Gastroesophageal sphincter (tissue), 4 donors: ENCODE measurements at regions not wholly inside any gene's neighbourhood (a gene's known extent, or its start where the extent isn't known, plus 50 kb on each side); places are given as distances from the start of the nearest gene placed in this dataset.

Experiments
- ATAC-seq: fragments of 150-250 bp; one replicate; pipeline ENCODE4 v1.9.1; 2016; ENCODE audit warnings: mild to moderate bottlenecking, moderate library complexity
- H3K27ac ChIP-seq, 4 donors: fragments of 200-600 bp; sonication (generic) in 3 of 4; 1 replicate in 3 of 4; 2 replicates in 1 of 4; pipeline ENCODE4 v1.5.1; 2016 to 2019
- H3K27me3 ChIP-seq: fragments of 200-600 bp; sonication (generic); one replicate; pipeline ENCODE4 v1.5.1; 2019
- H3K36me3 ChIP-seq, 2 donors: fragments of 200-600 bp; sonication (generic); one replicate each; pipeline ENCODE4 v1.5.1; 2019; ENCODE audit warnings: control low read depth in 1 of 2
- H3K4me1 ChIP-seq, 3 donors: fragments of 200-600 bp; sonication (generic); 1 replicate in 2 of 3; 2 replicates in 1 of 3; pipeline ENCODE4 v1.5.1; 2016 to 2019; ENCODE audit warnings: control low read depth in 2 of 3
- H3K4me3 ChIP-seq, 2 donors: fragments of 200-600 bp; sonication (generic); one replicate each; pipeline ENCODE4 v1.5.1; 2019; ENCODE audit warnings: mild to moderate bottlenecking in 1 of 2, moderate library complexity in 1 of 2
- H3K9me3 ChIP-seq, 3 donors: fragments of 200-600 bp; sonication (generic); one replicate each; pipeline ENCODE4 v1.5.1; 2017 to 2019; ENCODE audit warnings: control low read depth in 2 of 3
- EP300 ChIP-seq: sonication (generic); formaldehyde crosslinking; IDR thresholded peaks from one replicate; pipeline ENCODE4 v1.6.1; 2017; ENCODE audit warnings: antibody characterized with exemption, mild to moderate bottlenecking
- POLR2A ChIP-seq, 2 donors: fragments of 450-650 bp; IDR thresholded peaks; one replicate each; pipeline ENCODE4 v1.6.1; 2017; ENCODE audit warnings: antibody characterized with exemption in 2 of 2, mild to moderate bottlenecking in 2 of 2, moderate library complexity in 1 of 2
- POLR2AphosphoS5 ChIP-seq: sonication (generic); formaldehyde crosslinking; IDR thresholded peaks from one replicate; pipeline ENCODE4 v1.6.1; 2017; ENCODE audit warnings: antibody characterized with exemption
- WGBS, 2 donors: methylation state at CpG; one replicate each; pipeline ENCODE4 v1.1.5; 2018; ENCODE audit warnings: low coverage in 1 of 2; 5-methylcytosine and 5-hydroxymethylcytosine counted together
- TF ChIP-seq, protein P1 (sequence below), 4 experiments: fragments of 200-600 bp in 2 of 4; fragments of 450-650 bp in 2 of 4; sonication (generic) in 1 of 4; IDR thresholded peaks; one replicate each; pipeline ENCODE4 v1.5.1; 2017 to 2019; ENCODE audit warnings: antibody characterized with exemption in 4 of 4, mild to moderate bottlenecking in 2 of 4, moderate library complexity in 2 of 4

DNA sequence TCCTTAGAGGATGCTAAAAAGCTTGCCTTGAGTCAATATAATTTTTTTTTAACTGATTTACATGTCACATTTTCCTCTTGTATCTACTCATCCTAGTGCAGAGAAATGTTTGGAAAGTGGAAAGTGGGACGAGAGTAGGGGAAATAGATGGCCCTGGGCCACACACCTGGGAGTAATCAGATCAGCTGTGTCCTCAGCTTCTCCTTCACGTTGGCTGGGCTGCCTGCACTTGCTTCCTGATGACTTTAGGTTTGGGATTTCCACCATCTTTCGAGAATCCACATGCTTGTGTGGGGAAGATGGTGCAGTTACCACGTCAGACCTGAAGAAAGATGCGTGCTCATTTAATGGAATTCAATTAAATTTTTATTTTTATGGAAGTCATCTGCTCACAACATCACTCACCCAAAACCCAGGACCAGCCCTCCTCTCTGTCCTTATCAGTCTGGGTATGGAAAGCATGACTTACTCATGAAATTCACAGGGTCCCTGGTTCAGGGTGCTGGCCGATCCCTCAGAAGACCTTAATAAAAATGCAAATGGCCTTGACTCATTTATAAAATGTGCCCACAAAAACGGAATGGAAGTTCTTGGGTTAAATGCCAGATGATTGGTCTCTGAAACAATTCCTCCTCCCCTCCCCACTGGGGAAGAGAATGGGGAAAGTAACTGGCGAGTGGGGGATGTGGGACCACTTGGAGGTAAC, 74.5 kb upstream of the TIAM2 start:
- no peak for ATAC-seq
- 68 to 70% methylated on average over 7 to 8 of the region's 8 CpGs for WGBS, 2 donors
- no peaks in the 10 kb centered on the region for H3K27me3 ChIP-seq
- H3K4me1 ChIP-seq: peaks cover 0 to 6% (median 0%) of the 10 kb centered on the region in 3 donors
- TF ChIP-seq, protein P1, sequence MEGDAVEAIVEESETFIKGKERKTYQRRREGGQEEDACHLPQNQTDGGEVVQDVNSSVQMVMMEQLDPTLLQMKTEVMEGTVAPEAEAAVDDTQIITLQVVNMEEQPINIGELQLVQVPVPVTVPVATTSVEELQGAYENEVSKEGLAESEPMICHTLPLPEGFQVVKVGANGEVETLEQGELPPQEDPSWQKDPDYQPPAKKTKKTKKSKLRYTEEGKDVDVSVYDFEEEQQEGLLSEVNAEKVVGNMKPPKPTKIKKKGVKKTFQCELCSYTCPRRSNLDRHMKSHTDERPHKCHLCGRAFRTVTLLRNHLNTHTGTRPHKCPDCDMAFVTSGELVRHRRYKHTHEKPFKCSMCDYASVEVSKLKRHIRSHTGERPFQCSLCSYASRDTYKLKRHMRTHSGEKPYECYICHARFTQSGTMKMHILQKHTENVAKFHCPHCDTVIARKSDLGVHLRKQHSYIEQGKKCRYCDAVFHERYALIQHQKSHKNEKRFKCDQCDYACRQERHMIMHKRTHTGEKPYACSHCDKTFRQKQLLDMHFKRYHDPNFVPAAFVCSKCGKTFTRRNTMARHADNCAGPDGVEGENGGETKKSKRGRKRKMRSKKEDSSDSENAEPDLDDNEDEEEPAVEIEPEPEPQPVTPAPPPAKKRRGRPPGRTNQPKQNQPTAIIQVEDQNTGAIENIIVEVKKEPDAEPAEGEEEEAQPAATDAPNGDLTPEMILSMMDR (IDR thresholded peaks at IDR 0.05): no peak
- no peak for TF ChIP-seq POLR2A (IDR thresholded peaks at IDR 0.05)
- no peak for TF ChIP-seq POLR2AphosphoS5
- no peak for TF ChIP-seq EP300
- H3K36me3 ChIP-seq: no peaks in the 10 kb centered on the region
- H3K9me3 ChIP-seq: no peaks in the 10 kb centered on the region
- no peak overlapping the region for H3K4me3 ChIP-seq
- no peak overlapping the region for H3K27ac ChIP-seq

DNA sequence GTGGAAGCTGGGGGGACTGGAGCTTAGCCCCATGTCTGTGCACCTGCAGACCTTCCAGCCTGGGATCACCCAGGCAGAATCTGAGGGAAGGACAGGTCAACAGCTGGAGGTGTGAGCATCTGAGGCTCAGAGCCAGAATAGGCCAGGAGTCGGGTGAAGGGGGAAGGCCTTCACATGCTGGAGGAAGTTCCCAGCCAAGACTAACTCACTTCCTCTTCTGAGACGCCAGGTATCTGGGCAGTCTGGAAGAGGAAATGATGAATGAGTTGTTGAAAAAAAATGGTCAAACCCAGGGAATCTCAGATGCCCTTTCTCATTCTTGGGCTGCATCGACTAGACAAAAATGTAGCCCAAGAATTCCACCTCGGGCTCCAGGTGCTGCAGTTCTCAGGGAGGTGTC, 73.6 kb upstream of the TIAM2 start:
- WGBS, 2 donors: 70 to 87% methylated on average over 2 to 4 of the region's 4 CpGs

DNA sequence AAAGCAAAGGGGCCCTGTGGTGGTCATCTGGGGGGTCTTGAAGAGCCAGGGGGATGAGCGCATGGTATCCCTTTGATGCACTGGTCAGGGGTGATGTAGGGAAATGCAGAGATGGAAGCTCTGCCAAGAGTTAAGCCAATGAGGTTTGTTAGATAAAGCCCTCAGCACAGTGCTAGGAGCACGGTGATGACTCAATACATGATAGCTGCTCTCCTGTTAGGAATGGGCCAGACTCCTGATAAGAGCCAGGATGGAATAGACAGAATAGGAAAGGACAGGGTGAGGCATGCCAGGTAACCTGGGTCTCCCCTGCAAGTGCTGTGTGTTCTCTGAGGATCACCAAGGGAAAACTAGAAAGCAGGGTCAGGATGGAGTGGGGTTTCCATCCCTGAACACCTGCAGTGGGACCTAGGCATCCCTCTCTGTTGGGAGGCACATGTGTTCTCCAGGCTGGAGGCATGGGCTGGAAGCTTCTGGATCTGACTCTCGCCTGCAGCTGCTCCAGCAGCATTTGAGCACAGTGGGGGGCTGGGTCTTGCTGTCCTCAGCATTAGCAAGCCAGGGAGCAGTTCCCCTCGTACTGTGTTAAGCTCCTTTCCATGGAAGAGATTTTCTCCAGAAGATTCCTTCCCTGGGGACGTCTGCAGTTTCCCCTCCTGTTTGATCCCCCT, 71.8 kb upstream of the TIAM2 start:
- peaks cover 0 to 6% (median 0%) of the 10 kb centered on the region in 3 donors for H3K4me1 ChIP-seq
- H3K27ac ChIP-seq: no peak overlapping the region
- TF ChIP-seq, protein P1 (IDR thresholded peaks at IDR 0.05): no peak
- TF ChIP-seq POLR2AphosphoS5 (no peak), POLR2A (IDR thresholded peaks at IDR 0.05) (no peak), EP300 (no peak)
- H3K36me3 ChIP-seq: no peaks in the 10 kb centered on the region
- no peaks in the 10 kb centered on the region for H3K9me3 ChIP-seq
- H3K27me3 ChIP-seq: no peaks in the 10 kb centered on the region
- WGBS, 2 donors: 74 to 77% methylated on average over 2 to 3 of the region's 5 CpGs
- ATAC-seq: no peak
- H3K4me3 ChIP-seq: no peak overlapping the region

More for the DNA sequence above, 73.6 kb upstream of the TIAM2 start:
- no peak overlapping the region for H3K4me3 ChIP-seq
- TF ChIP-seq EP300 (no peak), POLR2AphosphoS5 (no peak), POLR2A (IDR thresholded peaks at IDR 0.05) (no peak)
- TF ChIP-seq, protein P1 (IDR thresholded peaks at IDR 0.05): no peak
- no peak overlapping the region for H3K27ac ChIP-seq
- H3K4me1 ChIP-seq: peaks cover 0 to 6% (median 0%) of the 10 kb centered on the region in 3 donors
- no peaks in the 10 kb centered on the region for H3K36me3 ChIP-seq
- no peak for ATAC-seq
- H3K9me3 ChIP-seq: no peaks in the 10 kb centered on the region
- H3K27me3 ChIP-seq: no peaks in the 10 kb centered on the region

DNA sequence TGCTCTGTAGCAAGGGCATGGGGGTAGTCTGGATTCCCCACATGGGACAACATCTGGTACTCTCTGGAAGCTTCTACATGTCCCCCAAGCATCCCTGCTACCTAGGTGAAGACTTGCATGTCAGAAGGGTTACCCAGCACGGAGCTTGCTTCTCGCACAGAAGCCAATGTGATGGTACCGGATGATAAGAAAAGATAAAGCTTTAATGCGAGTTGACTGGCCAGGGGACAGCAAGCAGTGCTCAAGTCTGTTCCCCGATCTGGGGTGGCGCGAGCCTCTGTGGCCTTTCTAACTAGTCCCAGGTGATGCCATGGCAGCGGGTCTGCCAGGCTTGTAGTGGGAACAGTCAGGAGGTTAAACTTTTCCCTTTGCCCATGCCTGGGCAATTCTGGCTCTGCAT, 70.0 kb upstream of the TIAM2 start:
- Histone ChIP-seq H3K9me3 (no peaks in the 10 kb centered on the region), H3K4me1 (peaks cover 0 to 11% (median 0%) of the 10 kb centered on the region in 3 donors), H3K4me3 (no peak overlapping the region), H3K27me3 (no peaks in the 10 kb centered on the region), H3K36me3 (no peaks in the 10 kb centered on the region), H3K27ac (no peak overlapping the region)
- no peak for ATAC-seq
- TF ChIP-seq POLR2A (IDR thresholded peaks at IDR 0.05): no peak
- TF ChIP-seq POLR2AphosphoS5: no peak
- TF ChIP-seq, protein P1 (IDR thresholded peaks at IDR 0.05): no peak
- TF ChIP-seq EP300: no peak
- whole genome bisulfite sequencing, 2 donors: 97% methylated on average over 5 of the region's 8 CpGs; no CpG with 5 or more reads in 1 of the 2 donors

DNA sequence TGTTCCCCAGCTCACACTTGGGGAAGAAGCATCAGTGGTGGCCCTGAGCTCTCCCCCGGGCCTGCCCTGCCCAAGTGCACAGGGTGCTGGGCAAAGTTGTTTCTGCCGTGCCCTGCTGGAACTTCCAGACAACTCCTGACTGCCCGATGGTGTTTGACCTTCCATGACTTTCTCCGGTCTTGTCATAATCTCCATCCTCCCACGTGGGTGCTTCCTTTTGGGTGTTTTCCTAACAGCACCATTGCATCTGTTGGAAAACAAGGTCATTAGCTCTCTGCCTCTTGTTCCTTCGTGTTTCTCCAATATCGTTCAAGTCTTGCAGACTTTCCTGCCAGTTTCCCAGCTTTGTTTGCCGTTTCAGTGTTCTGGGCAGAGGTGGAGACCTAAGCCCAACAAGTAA, 68.7 kb upstream of the TIAM2 start:
- Histone ChIP-seq H3K27me3 (no peaks in the 10 kb centered on the region), H3K4me1 (peaks cover 0 to 11% (median 0%) of the 10 kb centered on the region in 3 donors), H3K36me3 (no peaks in the 10 kb centered on the region), H3K27ac (no peak overlapping the region), H3K4me3 (no peak overlapping the region), H3K9me3 (no peaks in the 10 kb centered on the region)
- TF ChIP-seq POLR2AphosphoS5 (no peak), EP300 (no peak), POLR2A (IDR thresholded peaks at IDR 0.05) (no peak)
- TF ChIP-seq, protein P1 (IDR thresholded peaks at IDR 0.05): no peak
- 68% methylated on average over 7 of the region's 8 CpGs; no CpG with 5 or more reads in 1 of the 2 donors for WGBS, 2 donors
- ATAC-seq: no peak
